C4-2B (cell line): ENCODE measurements at regions not wholly inside any gene's neighbourhood (a gene's known extent, or its start where the extent isn't known, plus 50 kb on each side); places are given as distances from the start of the nearest gene placed in this dataset.

Experiments used
- H3K27ac ChIP-seq: fragments of 450-650 bp; 2 replicates; pipeline ENCODE4 v1.5.1; 2017
- ZFX ChIP-seq: fragments of 450-650 bp; IDR thresholded peaks from 2 replicates; pipeline ENCODE4 v1.6.1; 2017
- TF ChIP-seq, protein P1 (sequence below): fragments of 450-650 bp; conservative IDR thresholded peaks from 2 replicates; pipeline ENCODE4 v1.5.1; 2017; ENCODE audit warnings: mild to moderate bottlenecking

GRCh38 chr11:101306721-101307120 is 177.1 kb upstream of the PGR start:
- H3K27ac ChIP-seq = no peak overlapping the region
- TF ChIP-seq, protein P1, sequence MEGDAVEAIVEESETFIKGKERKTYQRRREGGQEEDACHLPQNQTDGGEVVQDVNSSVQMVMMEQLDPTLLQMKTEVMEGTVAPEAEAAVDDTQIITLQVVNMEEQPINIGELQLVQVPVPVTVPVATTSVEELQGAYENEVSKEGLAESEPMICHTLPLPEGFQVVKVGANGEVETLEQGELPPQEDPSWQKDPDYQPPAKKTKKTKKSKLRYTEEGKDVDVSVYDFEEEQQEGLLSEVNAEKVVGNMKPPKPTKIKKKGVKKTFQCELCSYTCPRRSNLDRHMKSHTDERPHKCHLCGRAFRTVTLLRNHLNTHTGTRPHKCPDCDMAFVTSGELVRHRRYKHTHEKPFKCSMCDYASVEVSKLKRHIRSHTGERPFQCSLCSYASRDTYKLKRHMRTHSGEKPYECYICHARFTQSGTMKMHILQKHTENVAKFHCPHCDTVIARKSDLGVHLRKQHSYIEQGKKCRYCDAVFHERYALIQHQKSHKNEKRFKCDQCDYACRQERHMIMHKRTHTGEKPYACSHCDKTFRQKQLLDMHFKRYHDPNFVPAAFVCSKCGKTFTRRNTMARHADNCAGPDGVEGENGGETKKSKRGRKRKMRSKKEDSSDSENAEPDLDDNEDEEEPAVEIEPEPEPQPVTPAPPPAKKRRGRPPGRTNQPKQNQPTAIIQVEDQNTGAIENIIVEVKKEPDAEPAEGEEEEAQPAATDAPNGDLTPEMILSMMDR = no peak
- TF ChIP-seq ZFX = no peak

- TF ChIP-seq, protein P1 = no peak
- TF ChIP-seq ZFX = no peak
- H3K27ac ChIP-seq = no peak overlapping the region
Measured at GRCh38 chr11:101305496-101305895, 175.9 kb upstream of the PGR start.

- no peak overlapping the region for H3K27ac ChIP-seq
- no peak for TF ChIP-seq ZFX
- TF ChIP-seq, protein P1 = no peak
Measured at GRCh38 chr11:101299210-101299609, 169.6 kb upstream of the PGR start.

GRCh38 chr11:101296896-101297295 is 167.3 kb upstream of the PGR start:
- TF ChIP-seq, protein P1 = no peak
- TF ChIP-seq ZFX = no peak

GRCh38 chr11:101292661-101293240 is 163.1 kb upstream of the PGR start:
- TF ChIP-seq, protein P1 = no peak
- TF ChIP-seq ZFX = no peak
- H3K27ac ChIP-seq = no peak overlapping the region

More at GRCh38 chr11:101296896-101297295, 167.3 kb upstream of the PGR start:
- H3K27ac ChIP-seq = no peak overlapping the region

DNA sequence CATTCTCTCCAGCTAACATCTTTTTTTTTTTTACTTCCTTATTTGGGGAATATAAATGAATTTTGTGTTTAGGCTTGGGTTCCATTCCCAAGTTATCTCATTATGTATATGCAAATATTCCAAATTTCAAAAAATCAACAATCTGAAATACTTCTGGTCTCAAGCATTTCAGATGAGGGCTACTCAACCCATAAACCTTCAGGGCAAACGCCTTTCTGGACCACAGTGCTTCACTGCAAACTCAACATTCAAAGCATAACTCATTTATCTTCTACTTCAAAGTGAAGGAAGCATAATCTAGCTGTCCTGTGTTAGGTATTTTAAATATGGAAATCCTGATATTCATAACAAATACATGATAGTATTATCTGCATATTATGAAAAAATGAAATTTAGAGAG is 161.7 kb upstream of the PGR start:
- no peak overlapping the region for H3K27ac ChIP-seq
- TF ChIP-seq, protein P1 = no peak
- TF ChIP-seq ZFX = no peak

GRCh38 chr11:101288392-101288791 is 158.8 kb upstream of the PGR start:
- no peak overlapping the region for H3K27ac ChIP-seq
- no peak for TF ChIP-seq ZFX
- TF ChIP-seq, protein P1 = peak; percentile 12; the same call in 1 of the 2 replicates
